ENCODE measurements at regions not wholly inside any gene's neighbourhood (a gene's known extent, or its start where the extent isn't known, plus 50 kb on each side); places are given as distances from the start of the nearest gene placed in this dataset.
"Not testable (repeated sequence)": the region's sequence is repeated elsewhere in the genome, so short reads cannot be mapped to it uniquely, and the experiment has no call there.

DNA sequence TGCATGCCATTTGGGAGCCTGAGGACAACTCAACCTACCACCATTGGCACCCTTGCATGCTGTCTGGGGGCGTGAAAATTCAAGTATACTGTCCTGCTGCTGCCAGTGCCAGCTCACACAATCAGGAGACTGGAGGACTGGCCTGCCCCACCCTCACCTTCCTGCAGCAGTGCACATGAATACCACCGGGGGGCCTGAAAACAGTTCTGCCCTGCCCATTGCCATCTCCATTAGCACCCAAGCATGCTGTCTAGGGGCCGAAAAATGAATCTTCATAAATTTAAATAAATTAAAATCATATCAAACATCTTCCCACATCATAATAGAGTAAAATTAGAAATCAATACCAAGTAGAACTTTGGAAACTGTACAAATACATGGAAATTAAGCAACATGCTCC, 322.1 kb upstream of the TMPRSS15 start:
- DNase-seq, result no peak

- DNase-seq, result no peak
Observed at GRCh38 chr21:18741954-18742353, 338.4 kb upstream of the TMPRSS15 start.

GRCh38 chr21:18743531-18743930, 339.9 kb upstream of the TMPRSS15 start:
- DNase-seq, result no peak

DNA sequence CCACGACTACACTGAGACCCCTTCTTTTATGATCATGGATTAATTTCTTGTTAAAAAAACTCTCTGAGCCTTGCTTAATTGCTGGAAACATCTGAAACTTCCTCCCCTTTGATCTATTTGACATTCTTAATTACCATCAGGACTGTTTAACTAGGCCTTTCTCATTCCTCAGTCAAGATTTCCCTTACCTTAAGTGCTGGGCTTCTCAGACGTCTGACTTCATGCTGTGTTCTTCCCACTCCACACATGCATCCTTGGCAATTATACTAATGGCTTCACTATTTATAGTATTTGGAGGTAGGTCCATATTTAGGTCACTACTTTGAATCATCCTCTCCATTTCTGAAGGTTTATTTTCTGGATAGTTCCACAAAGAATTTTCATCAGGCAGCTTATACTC, 341.3 kb upstream of the TMPRSS15 start:
- no peak for DNase-seq

DNA sequence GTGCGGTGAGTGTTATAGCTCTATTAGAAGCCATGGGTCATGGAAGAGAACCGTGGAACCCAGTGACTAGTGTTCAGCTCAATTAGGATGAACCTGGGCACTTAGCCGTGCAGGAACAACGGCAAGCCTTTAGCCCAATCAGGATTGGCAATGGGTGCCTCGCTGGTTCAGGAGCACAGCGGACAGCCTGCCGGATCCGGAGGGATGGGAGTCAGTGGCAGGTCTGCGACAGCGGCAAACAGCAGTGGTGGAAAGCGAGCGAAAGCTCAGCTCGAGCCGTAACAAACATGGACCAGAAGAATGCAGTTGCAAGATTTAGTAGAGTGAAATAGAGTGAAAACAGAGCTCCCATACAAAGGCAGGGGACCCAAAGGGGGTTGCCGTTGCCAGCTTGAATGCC, 349.3 kb upstream of the TMPRSS15 start:
- not testable (repeated sequence) for DNase-seq

DNA sequence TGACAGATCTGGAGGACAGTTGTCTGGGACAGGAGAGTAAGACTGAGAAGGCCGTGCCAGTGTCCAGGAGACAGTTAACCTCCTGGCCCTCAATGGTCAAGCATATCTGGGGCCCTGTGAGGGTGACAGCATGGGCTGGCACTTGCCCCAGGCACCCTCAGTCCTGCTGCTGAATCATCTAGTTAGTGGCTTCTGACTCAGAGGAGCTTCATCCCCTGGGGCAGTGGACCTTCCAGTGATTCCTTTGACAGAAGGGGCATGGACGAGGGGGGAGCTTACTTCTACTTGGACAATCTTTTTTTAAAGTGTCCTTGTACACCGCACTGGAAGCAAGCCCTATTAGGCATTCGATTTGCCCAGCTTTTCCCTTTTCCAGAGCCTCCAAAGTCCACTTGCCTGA, 352.7 kb upstream of the TMPRSS15 start:
- not testable (repeated sequence) for DNase-seq

DNA sequence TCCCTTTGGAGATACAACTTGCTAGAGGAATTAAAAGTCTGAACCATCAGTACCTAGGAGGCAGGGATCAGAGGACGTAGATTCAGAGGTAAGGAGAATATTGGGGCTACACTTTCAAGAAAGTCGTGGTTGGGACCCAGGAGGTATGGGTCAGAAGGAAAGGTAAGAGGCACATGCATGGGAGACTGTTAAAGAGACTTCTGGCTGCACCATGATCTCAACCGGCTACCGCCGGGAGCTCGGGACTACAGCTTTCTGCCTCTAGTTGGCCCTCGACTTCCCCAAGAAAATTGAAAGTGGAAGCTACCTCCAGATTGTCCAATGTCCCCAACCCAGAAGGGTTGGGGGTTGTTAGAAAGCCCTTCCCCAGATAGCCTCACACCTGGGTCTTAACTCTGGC, 355.7 kb upstream of the TMPRSS15 start:
- DNase-seq, result no peak

DNA sequence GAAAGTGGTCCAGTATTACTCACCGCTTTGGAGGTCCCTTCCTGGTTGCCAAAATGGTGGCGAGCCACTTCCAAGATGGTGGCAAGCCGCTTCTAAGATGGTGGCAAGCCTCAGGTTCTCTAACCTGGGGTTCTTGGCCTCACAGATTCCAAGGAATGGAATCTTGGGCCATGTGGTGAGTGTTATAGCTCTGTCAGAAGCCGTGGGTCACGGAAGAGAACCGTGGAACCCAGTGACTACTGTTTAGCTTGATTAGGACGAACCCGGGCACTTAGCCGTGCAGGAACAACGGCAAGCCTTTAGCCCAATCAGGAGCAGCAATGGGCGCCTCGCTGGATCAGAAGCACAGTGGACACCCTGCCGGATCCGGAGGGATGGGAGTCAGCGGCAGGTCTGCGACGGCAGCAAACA, 356.2 kb upstream of the TMPRSS15 start:
- no peak for DNase-seq

- no peak for DNase-seq
Observed at GRCh38 chr21:18760247-18760646, 356.7 kb upstream of the TMPRSS15 start.

DNA sequence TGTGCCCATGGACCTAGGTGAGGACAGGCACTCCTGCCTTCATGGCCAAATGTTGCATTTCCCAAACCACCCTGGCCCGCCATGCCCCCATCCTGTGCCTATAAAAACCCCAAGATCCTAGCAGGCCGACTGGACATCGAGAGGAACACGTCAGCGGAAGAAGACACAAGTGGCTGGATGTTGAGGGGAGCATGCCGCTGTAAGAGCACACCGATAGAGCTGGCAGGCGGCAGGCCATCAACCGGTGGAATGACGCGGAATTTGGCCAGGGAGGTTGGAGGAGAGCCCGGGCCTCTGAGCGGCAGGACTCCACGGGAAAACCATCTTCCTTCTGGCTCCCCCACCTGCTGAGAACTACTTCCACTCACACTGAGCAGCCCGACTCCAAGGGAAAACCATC, 361.1 kb upstream of the TMPRSS15 start:
- DNase-seq, result no peak

DNA sequence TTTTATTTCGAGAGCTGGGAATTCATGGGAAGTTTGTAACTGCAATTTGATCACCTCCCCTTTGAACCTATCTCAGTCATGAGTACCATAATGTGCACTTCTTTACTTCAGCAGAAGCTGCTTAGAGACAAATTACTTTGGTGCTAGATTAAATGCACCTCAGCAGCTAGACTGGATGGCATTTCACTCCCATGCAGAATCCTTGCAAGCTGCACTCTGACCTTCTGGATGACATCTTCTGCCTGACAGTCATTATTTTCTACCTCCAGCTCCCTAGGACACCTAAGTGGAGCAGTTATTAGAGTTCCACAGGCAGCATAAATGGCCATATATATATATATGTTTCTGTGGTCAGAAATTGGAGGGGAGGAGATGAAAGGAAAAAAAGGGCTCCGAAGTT, 366.0 kb upstream of the TMPRSS15 start:
- no peak for DNase-seq

- DNase-seq, result no peak
Observed at GRCh38 chr21:18771845-18772380, 368.3 kb upstream of the TMPRSS15 start.

GRCh38 chr21:18772404-18772803, 368.8 kb upstream of the TMPRSS15 start:
- DNase-seq, result no peak

GRCh38 chr21:18772897-18773296, 369.3 kb upstream of the TMPRSS15 start:
- no peak for DNase-seq

DNA sequence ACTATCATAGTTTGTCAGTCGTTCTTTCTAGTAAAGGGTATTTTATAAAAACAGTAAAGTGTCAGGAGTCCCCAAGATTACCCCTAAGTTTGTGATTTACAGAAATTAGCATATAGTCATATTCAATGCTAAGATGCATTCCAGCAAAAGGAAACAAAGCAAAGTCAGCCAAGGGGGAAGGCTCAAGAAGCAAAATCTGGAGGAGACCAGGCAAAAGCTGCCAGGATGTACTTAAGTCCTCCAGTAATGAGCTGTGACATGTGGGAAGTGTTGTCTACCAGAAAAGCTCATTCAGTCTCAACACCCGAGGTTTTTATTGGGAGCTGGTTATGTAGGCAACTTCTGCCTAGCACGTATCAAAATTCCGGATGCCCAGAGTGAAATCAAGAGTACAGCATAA, 373.4 kb upstream of the TMPRSS15 start:
- DNase-seq, result no peak

- DNase-seq, result no peak
Observed at GRCh38 chr21:18782721-18783120, 379.1 kb upstream of the TMPRSS15 start.

- no peak for DNase-seq
Observed at GRCh38 chr21:18801468-18801867, 397.9 kb upstream of the TMPRSS15 start.

GRCh38 chr21:18803624-18804023, 400.0 kb upstream of the TMPRSS15 start:
- no peak for DNase-seq

- DNase-seq, result no peak
Observed at GRCh38 chr21:18810136-18810535, 406.6 kb upstream of the TMPRSS15 start.

DNA sequence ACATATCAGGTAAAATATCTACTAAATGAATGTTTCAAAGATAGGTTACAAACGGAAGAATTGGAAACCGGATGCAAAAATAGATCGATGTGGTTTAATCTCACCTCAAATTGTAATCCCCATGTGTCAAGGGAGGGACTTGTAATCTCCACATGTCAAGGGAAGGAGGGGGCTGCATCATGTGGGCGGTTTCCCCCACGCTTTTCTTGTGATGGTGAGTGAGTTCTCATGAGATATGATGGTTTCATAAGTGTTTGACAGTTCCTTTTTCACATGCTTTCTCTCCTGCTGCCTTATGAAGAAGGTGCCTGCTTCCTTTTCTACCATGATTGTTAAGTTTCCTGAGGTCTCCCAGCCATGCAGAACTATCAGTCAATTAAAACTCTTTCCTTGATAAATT, 408.7 kb upstream of the TMPRSS15 start:
- no peak for DNase-seq

DNA sequence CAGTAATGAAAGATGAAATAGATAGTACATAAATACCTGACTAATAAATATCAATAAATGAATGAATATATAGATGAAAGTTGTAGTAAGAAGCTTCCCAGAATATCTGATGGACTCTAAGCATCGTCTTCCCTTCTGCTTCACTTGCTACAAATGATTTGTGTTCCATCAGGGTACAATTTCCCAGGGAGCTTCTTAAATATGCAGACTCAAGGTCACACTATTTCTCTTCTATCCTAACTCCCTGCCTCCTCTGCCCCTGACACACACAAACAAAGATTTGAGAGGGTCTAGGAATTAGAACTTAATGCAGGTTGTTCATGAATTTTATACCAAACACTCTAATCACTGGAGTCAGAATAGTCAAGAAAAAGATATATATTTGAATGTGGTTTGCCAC, 415.9 kb upstream of the TMPRSS15 start:
- DNase-seq, result no peak

- no peak for DNase-seq
Observed at GRCh38 chr21:18826562-18826961, 423.0 kb upstream of the TMPRSS15 start.

GRCh38 chr21:18831942-18832676, 428.5 kb upstream of the TMPRSS15 start:
- DNase-seq, result no peak

GRCh38 chr21:18832950-18833349, 429.4 kb upstream of the TMPRSS15 start:
- DNase-seq, result no peak

- DNase-seq, result not testable (repeated sequence)
Observed at GRCh38 chr21:18834121-18834520, 430.5 kb upstream of the TMPRSS15 start.
